Left lung (tissue), 4 donors: ENCODE measurements at regions not wholly inside any gene's neighbourhood (a gene's known extent, or its start where the extent isn't known, plus 50 kb on each side); places are given as distances from the start of the nearest gene placed in this dataset.

Experiments used
- ATAC-seq: fragments of 200-7000 bp; cut with Tn5 transposase; one replicate; pipeline ENCODE4 v1.9.1; 2020; ENCODE audit warnings: moderate library complexity
- DNase-seq, 4 donors: peaks; one replicate each; pipeline ENCODE4 v3.0.0-alpha.2; 2013 to 2020
- H3K27ac ChIP-seq, 2 donors: fragments of 200-600 bp; sonication (generic) in 1 of 2; one replicate each; pipeline versions ENCODE4 v1.5.0 to v1.8.0; 2020 to 2021
- H3K27me3 ChIP-seq, 2 donors: fragments of 200-600 bp; sonication (generic) in 1 of 2; one replicate each; pipeline versions ENCODE4 v1.5.0 to v1.8.0; 2020 to 2021
- H3K36me3 ChIP-seq, 2 donors: fragments of 200-600 bp; sonication (generic) in 1 of 2; one replicate each; pipeline versions ENCODE4 v1.5.0 to v1.8.0; 2020 to 2021
- H3K4me1 ChIP-seq, 2 donors: fragments of 200-600 bp; one replicate each; pipeline ENCODE4 v1.8.0; 2021
- H3K4me3 ChIP-seq, 2 donors: fragments of 200-600 bp; sonication (generic) in 1 of 2; one replicate each; pipeline versions ENCODE4 v1.5.0 to v1.8.0; 2020 to 2021; ENCODE audit warnings: mild to moderate bottlenecking in 1 of 2
- H3K9me3 ChIP-seq, 2 donors: fragments of 200-600 bp; sonication (generic) in 1 of 2; one replicate each; pipeline versions ENCODE4 v1.5.0 to v1.8.0; 2020 to 2021
- intact Hi-C, 2 donors: fragments of 100-400 bp; cut with DNase I; formaldehyde crosslinking; loops; one replicate each; pipeline versions ENCODE4 v1.11.2 to v1.14.2; 2022
- TF ChIP-seq, protein P1 (sequence below), 2 donors: fragments of 200-600 bp; sonication (generic) in 1 of 2; IDR thresholded peaks; one replicate each; pipeline versions ENCODE4 v1.5.0 to v1.8.0; 2021; ENCODE audit warnings: antibody characterized with exemption in 2 of 2
- donor health status: DM: no; HTN: yes; CAD: no.
- donor health status: DM: no; HTN: no; CAD: no.

DNA sequence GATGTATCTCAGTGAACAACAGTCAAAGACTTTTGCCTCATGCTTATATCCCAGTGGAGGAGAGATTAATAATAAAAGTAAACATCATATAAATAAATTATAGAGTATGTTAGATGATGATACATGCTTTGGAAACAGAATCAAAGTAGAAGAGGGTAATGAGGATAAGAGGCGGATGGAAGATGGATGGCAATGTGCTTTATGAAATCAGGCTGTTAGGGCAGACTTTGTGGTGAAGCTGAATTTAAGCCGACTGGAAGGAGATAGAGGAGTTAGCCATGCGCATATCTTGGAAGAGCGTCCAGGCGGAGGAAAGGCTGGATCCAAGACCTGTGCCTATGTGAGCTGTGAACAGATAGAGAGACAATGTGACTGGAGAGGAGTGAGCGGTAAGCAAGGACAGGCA is 74.9 kb upstream of the GUCY1A1 start:
- no peaks in the 10 kb centered on the region for H3K27me3 ChIP-seq
- H3K9me3 ChIP-seq: no peaks in the 10 kb centered on the region
- DNase-seq (peak in 2 of 4 donors; percentile 88), ATAC-seq (peak; percentile 59)
- peak overlapping the region in 1 of 2 donors; percentile 51 for H3K27ac ChIP-seq
- H3K36me3 ChIP-seq: no peaks in the 10 kb centered on the region
- H3K4me3 ChIP-seq: no peak overlapping the region
- no peaks in the 10 kb centered on the region for H3K4me1 ChIP-seq
- TF ChIP-seq, protein P1, sequence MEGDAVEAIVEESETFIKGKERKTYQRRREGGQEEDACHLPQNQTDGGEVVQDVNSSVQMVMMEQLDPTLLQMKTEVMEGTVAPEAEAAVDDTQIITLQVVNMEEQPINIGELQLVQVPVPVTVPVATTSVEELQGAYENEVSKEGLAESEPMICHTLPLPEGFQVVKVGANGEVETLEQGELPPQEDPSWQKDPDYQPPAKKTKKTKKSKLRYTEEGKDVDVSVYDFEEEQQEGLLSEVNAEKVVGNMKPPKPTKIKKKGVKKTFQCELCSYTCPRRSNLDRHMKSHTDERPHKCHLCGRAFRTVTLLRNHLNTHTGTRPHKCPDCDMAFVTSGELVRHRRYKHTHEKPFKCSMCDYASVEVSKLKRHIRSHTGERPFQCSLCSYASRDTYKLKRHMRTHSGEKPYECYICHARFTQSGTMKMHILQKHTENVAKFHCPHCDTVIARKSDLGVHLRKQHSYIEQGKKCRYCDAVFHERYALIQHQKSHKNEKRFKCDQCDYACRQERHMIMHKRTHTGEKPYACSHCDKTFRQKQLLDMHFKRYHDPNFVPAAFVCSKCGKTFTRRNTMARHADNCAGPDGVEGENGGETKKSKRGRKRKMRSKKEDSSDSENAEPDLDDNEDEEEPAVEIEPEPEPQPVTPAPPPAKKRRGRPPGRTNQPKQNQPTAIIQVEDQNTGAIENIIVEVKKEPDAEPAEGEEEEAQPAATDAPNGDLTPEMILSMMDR (IDR thresholded peaks at IDR 0.05): no peak
- intact Hi-C loops: no loop called here

DNA sequence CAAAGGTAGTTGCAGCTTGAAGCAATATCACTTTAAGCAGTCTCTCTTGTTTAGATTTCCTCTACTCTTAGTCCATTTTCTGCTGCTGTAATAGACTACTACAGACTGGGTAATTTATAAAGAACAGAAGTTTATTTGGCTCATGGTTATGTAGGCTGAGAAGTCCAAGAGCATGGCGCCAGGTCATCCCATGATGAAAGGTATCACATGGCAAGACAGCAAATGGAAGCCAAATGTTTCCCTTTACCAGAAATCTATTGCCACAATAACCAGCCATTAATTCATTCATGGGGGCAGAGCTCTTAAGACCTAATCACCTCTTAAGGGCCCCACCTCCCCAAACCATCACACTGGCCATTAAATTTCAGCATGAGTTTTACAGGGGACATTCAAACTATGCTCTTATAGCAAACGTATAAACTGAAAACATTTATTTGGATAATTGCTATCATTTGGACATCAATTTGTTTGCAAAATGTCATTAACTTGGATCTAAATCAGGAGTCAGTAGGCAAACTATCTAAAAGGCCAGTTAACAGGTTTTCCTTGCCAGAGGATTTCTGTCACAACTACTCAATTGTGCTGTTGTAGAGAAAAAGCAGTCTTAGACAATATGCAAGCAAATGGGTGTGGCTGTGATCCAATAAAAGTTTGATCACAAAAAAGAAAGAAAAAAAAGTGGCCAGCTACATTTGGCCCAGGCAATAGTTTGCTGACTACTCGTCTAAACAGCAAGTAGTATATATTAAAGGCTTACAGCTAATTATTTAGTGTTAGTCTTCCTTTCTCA is 75.7 kb upstream of the GUCY1A1 start:
- TF ChIP-seq, protein P1 (IDR thresholded peaks at IDR 0.05): no peak
- Histone ChIP-seq H3K36me3 (no peaks in the 10 kb centered on the region), H3K4me1 (no peaks in the 10 kb centered on the region), H3K27ac (peak overlapping the region in 1 of 2 donors; percentile 15), H3K4me3 (no peak overlapping the region), H3K9me3 (no peaks in the 10 kb centered on the region), H3K27me3 (no peaks in the 10 kb centered on the region)
- peak; percentile 47 for ATAC-seq
- intact Hi-C loops: no loop called here
- DNase-seq: peak in 2 of 4 donors; percentile 92 to 94

DNA sequence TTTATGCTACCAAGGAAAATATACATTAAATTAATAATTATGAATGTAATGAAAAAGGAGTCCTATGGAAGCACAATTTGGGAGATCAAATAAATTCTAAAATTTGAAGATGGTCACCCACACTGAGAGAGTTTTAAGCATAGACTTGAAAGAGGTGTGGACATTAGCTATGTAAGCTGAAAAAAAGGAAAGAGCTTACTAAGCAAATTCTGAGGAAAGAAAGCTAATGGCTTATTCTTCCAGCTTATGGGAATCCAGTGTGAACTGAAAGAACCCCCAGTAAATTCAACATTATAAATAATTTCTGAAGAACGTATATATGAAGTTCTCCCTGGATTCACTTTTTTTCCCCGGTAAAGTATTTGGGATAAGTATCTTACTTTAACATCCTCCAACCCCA is 78.2 kb upstream of the GUCY1A1 start:
- TF ChIP-seq, protein P1 (IDR thresholded peaks at IDR 0.05): no peak
- no peak for DNase-seq
- ATAC-seq: no peak
- no peaks in the 10 kb centered on the region for H3K27me3 ChIP-seq
- H3K27ac ChIP-seq: no peak overlapping the region
- intact Hi-C loops: no loop called here
- no peaks in the 10 kb centered on the region for H3K36me3 ChIP-seq
- H3K9me3 ChIP-seq: no peaks in the 10 kb centered on the region
- no peak overlapping the region for H3K4me3 ChIP-seq
- no peaks in the 10 kb centered on the region for H3K4me1 ChIP-seq

DNA sequence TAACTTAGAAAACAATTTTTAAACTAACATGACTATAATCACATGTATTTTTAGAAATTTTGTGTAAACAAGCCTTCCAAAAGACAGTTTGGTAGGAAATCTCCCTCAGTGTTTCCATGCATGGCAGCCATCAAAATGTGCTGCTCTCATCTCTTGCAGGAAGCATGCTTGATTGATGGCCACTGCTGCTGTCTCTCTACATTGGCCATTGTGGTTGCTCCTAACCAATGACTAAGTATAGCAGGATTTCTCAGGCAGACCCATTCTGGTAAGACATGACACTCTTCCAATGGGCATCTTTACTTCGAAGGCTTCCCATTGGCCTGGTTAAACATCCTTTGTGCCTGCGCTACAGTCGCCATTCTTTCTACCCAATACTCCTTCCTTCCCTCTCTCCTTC is 78.9 kb upstream of the GUCY1A1 start:
- intact Hi-C loops: no loop called here
- no peak for ATAC-seq

DNA sequence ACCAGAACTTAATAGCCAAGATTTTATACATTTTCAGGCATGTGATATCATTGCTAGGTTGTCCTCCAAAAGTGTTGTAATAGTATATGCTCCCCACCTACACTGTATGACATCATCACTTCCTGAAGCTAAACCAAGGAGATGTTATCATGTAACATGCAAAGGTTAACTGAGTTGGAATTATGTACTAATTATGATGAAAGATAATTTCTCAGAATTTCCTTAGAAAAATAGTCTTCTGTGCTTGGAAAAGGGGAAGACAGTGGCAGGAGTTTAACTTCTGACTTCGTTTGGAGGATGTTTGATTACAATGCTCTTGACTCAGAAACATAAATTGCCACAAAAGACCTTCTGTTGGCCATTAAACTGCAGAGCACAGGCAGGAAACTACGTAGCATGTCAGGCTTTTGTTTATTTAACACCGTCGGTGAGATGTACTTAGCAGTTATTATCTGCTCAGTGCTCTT is 83.6 kb upstream of the GUCY1A1 start:
- intact Hi-C loops: no loop called here
- DNase-seq (no peak), ATAC-seq (peak; percentile 50)
- no peaks in the 10 kb centered on the region for H3K27me3 ChIP-seq
- no peak overlapping the region for H3K4me3 ChIP-seq
- H3K4me1 ChIP-seq: no peaks in the 10 kb centered on the region
- TF ChIP-seq, protein P1 (IDR thresholded peaks at IDR 0.05): no peak
- no peaks in the 10 kb centered on the region for H3K36me3 ChIP-seq
- H3K27ac ChIP-seq: no peak overlapping the region
- H3K9me3 ChIP-seq: no peaks in the 10 kb centered on the region

More for the DNA sequence above, 78.9 kb upstream of the GUCY1A1 start:
- no peaks in the 10 kb centered on the region for H3K9me3 ChIP-seq
- H3K36me3 ChIP-seq: no peaks in the 10 kb centered on the region
- no peaks in the 10 kb centered on the region for H3K4me1 ChIP-seq
- no peak overlapping the region for H3K4me3 ChIP-seq
- DNase-seq: no peak
- TF ChIP-seq, protein P1 (IDR thresholded peaks at IDR 0.05): no peak
- no peak overlapping the region for H3K27ac ChIP-seq
- H3K27me3 ChIP-seq: no peaks in the 10 kb centered on the region
